ENCODE measurements at regions not wholly inside any gene's neighbourhood (a gene's known extent, or its start where the extent isn't known, plus 50 kb on each side); places are given as distances from the start of the nearest gene placed in this dataset.

DNA sequence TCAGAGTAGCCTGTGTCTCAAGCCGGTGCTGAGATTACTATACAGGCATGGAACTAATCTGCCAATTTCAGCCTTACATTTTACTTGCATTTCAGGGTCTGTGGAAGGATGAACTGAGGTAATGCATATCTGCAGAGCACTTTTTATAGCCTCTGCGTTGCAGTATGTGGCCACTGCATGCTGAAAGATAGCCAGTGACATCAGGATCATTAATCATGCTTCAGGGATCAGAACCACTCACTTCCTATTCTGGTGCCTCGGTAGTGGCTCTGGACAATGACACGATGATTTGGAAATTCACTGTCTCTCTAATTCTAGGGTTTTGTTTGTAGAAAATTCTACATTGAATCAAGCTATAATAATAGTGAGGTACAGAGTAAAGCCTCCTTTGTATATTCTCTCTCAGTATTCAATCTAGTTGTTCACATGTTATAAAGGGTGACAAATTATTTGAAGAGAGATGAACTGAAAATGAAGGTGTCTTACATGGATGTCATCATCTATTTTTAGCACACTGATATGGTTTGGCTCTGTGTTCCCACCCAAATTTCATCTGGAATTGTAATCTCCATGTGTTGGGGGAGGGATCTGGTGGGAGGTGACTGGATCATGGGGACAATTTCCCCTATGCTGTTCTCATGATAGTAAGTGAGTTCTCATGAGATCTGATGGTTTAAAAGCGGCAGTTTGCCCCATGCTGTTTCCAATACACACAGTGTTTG, 554.3 kb upstream of the MIS18BP1 start:
- TF ChIP-seq, protein P1, sequence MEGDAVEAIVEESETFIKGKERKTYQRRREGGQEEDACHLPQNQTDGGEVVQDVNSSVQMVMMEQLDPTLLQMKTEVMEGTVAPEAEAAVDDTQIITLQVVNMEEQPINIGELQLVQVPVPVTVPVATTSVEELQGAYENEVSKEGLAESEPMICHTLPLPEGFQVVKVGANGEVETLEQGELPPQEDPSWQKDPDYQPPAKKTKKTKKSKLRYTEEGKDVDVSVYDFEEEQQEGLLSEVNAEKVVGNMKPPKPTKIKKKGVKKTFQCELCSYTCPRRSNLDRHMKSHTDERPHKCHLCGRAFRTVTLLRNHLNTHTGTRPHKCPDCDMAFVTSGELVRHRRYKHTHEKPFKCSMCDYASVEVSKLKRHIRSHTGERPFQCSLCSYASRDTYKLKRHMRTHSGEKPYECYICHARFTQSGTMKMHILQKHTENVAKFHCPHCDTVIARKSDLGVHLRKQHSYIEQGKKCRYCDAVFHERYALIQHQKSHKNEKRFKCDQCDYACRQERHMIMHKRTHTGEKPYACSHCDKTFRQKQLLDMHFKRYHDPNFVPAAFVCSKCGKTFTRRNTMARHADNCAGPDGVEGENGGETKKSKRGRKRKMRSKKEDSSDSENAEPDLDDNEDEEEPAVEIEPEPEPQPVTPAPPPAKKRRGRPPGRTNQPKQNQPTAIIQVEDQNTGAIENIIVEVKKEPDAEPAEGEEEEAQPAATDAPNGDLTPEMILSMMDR (conservative IDR thresholded peaks at IDR 0.05 in 1 of 2, IDR thresholded peaks at IDR 0.05 in 1 of 2; ENCODE audit: extremely low read depth in 1 of 2, insufficient read depth in 1 of 2, low read depth in 1 of 2, low read length in 2 of 2), result no peak
- no peak for TF ChIP-seq EZH2 (IDR thresholded peaks at IDR 0.05; ENCODE audit: borderline replicate concordance, low read length)

Data from mammary epithelial cell (primary cell).